A549 (cell line): ENCODE measurements at regions not wholly inside any gene's neighbourhood (a gene's known extent, or its start where the extent isn't known, plus 50 kb on each side); places are given as distances from the start of the nearest gene placed in this dataset.

Source experiments
- ATAC-seq, 2 experiments: fragments of 200-7000 bp in 1 of 2; fragments of >200 bp in 1 of 2; cut with Nextera tagmentation in 1 of 2; cut with Tn5 transposase in 1 of 2; 3 replicates each; pipeline versions ENCODE4 v1.8.0 to v1.9.1; 2018 to 2020; ENCODE audit warnings: mild to moderate bottlenecking in 1 of 2, moderate library complexity in 1 of 2
- CTCF ChIA-PET: fragments of 300-600 bp; sonication (Branson Sonifier 250); formaldehyde crosslinking; extraction: SDS; loops from one replicate; lab custom pipeline; 2021; ENCODE audit warnings: antibody characterized with exemption, inconsistent platforms; lab: Yijun Ruan, JAX
- POLR2A ChIA-PET: fragments of 350-600 bp; formaldehyde crosslinking; extraction: SDS; loops from one replicate; lab custom pipeline; 2021; ENCODE audit warnings: antibody characterized with exemption, inconsistent platforms; lab: Yijun Ruan, JAX
- DNase-seq, 2 experiments: peaks; one replicate each; pipeline versions ENCODE4 v3.0.0 to v3.0.0-alpha.2; 2011 to 2016; ENCODE audit warnings: low read depth in 1 of 2, low spot score in 1 of 2
- FAIRE-seq: peaks from 2 replicates; lab custom pipeline; 2011; peaks lifted over from hg19 to GRCh38; lab: Jason Lieb, UNC
- H3K27ac ChIP-seq, 2 experiments: fragments of >200 bp; sonication (Bioruptor Twin); formaldehyde crosslinking; 3 replicates each; pipeline ENCODE4 v1.5.1; 2016 to 2017
- H3K4me1 ChIP-seq: fragments of >200 bp; sonication (Bioruptor Twin); formaldehyde crosslinking; 3 replicates; pipeline ENCODE4 v1.6.1; 2016
- H3K4me2 ChIP-seq: fragments of >200 bp; sonication (Bioruptor Twin); formaldehyde crosslinking; 3 replicates; pipeline ENCODE4 v1.6.1; 2016
- H3K4me3 ChIP-seq: fragments of >200 bp; sonication (Bioruptor Twin); formaldehyde crosslinking; 3 replicates; pipeline ENCODE4 v1.5.1; 2016
- H3K9me3 ChIP-seq: fragments of >200 bp; sonication (Bioruptor Twin); formaldehyde crosslinking; 3 replicates; pipeline ENCODE4 v1.6.1; 2016
- ATOH8 ChIP-seq: fragments of 250-450 bp; sonication (Bioruptor Pico); IDR thresholded peaks from 2 replicates; pipeline ENCODE4 v1.5.0; 2020; ENCODE audit warnings: low read depth, mild to moderate bottlenecking, moderate library complexity
- BCL3 ChIP-seq: fragments of >200 bp; sonication (Bioruptor Twin); formaldehyde crosslinking; IDR thresholded peaks from 3 replicates; pipeline ENCODE4 v1.6.1; 2016
- BHLHE40 ChIP-seq: IDR thresholded peaks from 2 replicates; pipeline ENCODE4 v1.6.1; 2012; ENCODE audit warnings: low read depth, low read length, inconsistent platforms
- CHD4 ChIP-seq: fragments of 200-600 bp; sonication (generic); IDR thresholded peaks from 2 replicates; pipeline ENCODE4 v1.6.1; 2016; ENCODE audit warnings: antibody characterized with exemption, mild to moderate bottlenecking, borderline replicate concordance
- E2F6 ChIP-seq: IDR thresholded peaks from 2 replicates; pipeline ENCODE4 v1.6.1; 2012; ENCODE audit warnings: low read depth, borderline replicate concordance
- EHF ChIP-seq: fragments of 250-450 bp; sonication (Bioruptor Pico); IDR thresholded peaks from 2 replicates; pipeline ENCODE4 v1.5.0; 2020; ENCODE audit warnings: mild to moderate bottlenecking
- ELK1 ChIP-seq: fragments of 150-350 bp; IDR thresholded peaks from 2 replicates; pipeline ENCODE4 v1.6.1; 2014; ENCODE audit warnings: low read depth, mild to moderate bottlenecking, low read length
- EP300 ChIP-seq, 2 experiments: fragments of >200 bp; sonication (Bioruptor Twin); formaldehyde crosslinking; IDR thresholded peaks; 2 replicates in 1 of 2; 3 replicates in 1 of 2; pipeline ENCODE4 v1.6.1; 2016 to 2017
- FOSL2 ChIP-seq, 2 experiments: fragments of 450-650 bp in 1 of 2; fragments of >200 bp in 1 of 2; sonication (Bioruptor Twin) in 1 of 2; formaldehyde crosslinking; IDR thresholded peaks; 2 replicates each; pipeline versions ENCODE4 v1.5.0 to v1.6.1; 2016 to 2020; ENCODE audit warnings: mild to moderate bottlenecking in 1 of 2, moderate library complexity in 1 of 2
- FOXS1 ChIP-seq: fragments of 250-450 bp; sonication (Bioruptor Pico); IDR thresholded peaks from 2 replicates; pipeline ENCODE4 v1.5.0; 2020; ENCODE audit warnings: mild to moderate bottlenecking, moderate library complexity
- GATA3 ChIP-seq: IDR thresholded peaks from 2 replicates; pipeline ENCODE4 v1.6.1; 2012; ENCODE audit warnings: borderline replicate concordance
- HDAC2 ChIP-seq: fragments of 200-600 bp; sonication (generic); IDR thresholded peaks from 2 replicates; pipeline ENCODE4 v1.6.1; 2016
- HOXA7 ChIP-seq: fragments of 250-450 bp; sonication (Bioruptor Pico); IDR thresholded peaks from 2 replicates; pipeline ENCODE4 v1.5.0; 2020; ENCODE audit warnings: mild to moderate bottlenecking, moderate library complexity
- HOXB13 ChIP-seq: fragments of 250-450 bp; sonication (Bioruptor Pico); IDR thresholded peaks from 2 replicates; pipeline ENCODE4 v1.5.0; 2020; ENCODE audit warnings: low read depth, mild to moderate bottlenecking, moderate library complexity
- JUN ChIP-seq, 2 experiments: fragments of >200 bp; sonication (Bioruptor Twin); formaldehyde crosslinking; IDR thresholded peaks; 2 replicates in 1 of 2; 3 replicates in 1 of 2; pipeline ENCODE4 v1.6.1; 2016 to 2017
- JUNB ChIP-seq: fragments of >200 bp; sonication (Bioruptor Twin); formaldehyde crosslinking; IDR thresholded peaks from 2 replicates; pipeline ENCODE4 v1.6.1; 2016
- KDM1A ChIP-seq: fragments of 200-600 bp; sonication (generic); IDR thresholded peaks from 2 replicates; pipeline ENCODE4 v1.6.1; 2016; ENCODE audit warnings: low read depth, mild to moderate bottlenecking
- MAFK ChIP-seq: fragments of 450-650 bp; IDR thresholded peaks from 2 replicates; pipeline ENCODE4 v1.6.1; 2014; ENCODE audit not compliant: partially characterized antibody
- MAX ChIP-seq: IDR thresholded peaks from 2 replicates; pipeline ENCODE4 v1.6.1; 2012
- MYC ChIP-seq: IDR thresholded peaks from 2 replicates; pipeline ENCODE4 v1.6.1; 2012; ENCODE audit warnings: mild to moderate bottlenecking, inconsistent platforms, low read length, improper control_type of control experiment, borderline replicate concordance
- NFE2L2 ChIP-seq: fragments of 150-350 bp; conservative IDR thresholded peaks from 2 replicates; pipeline ENCODE4 v1.6.1; 2014; ENCODE audit warnings: low read length
- PBX3 ChIP-seq: IDR thresholded peaks from 2 replicates; pipeline ENCODE4 v1.6.1; 2012
- POLR2A ChIP-seq: IDR thresholded peaks from 2 replicates; pipeline ENCODE4 v1.6.1; 2012; ENCODE audit warnings: mild to moderate bottlenecking, low read length
- POLR2AphosphoS2 ChIP-seq: conservative IDR thresholded peaks from 2 replicates; pipeline ENCODE4 v1.6.1; 2012; ENCODE audit warnings: low read length, improper control_type of control experiment, inconsistent platforms
- RAD21 ChIP-seq, 2 experiments: fragments of >200 bp in 1 of 2; sonication (Bioruptor Twin) in 1 of 2; formaldehyde crosslinking in 1 of 2; IDR thresholded peaks in 1 of 2; conservative IDR thresholded peaks in 1 of 2; 2 replicates in 1 of 2; 3 replicates in 1 of 2; pipeline ENCODE4 v1.6.1; 2012 to 2018; ENCODE audit warnings: inconsistent platforms in 1 of 2
- RARB ChIP-seq: fragments of 250-450 bp; sonication (Bioruptor Pico); IDR thresholded peaks from 2 replicates; pipeline ENCODE4 v1.8.0; 2021; ENCODE audit warnings: mild to moderate bottlenecking, moderate library complexity
- RCOR1 ChIP-seq: fragments of 150-350 bp; IDR thresholded peaks from 2 replicates; pipeline ENCODE4 v1.6.1; 2014; ENCODE audit warnings: antibody characterized with exemption, low read length, low read depth
- RFX5 ChIP-seq: fragments of 450-650 bp; IDR thresholded peaks from 2 replicates; pipeline ENCODE4 v1.7.1; 2014; ENCODE audit warnings: antibody characterized with exemption, mild to moderate bottlenecking, moderate library complexity
- SMC3 ChIP-seq: fragments of >200 bp; sonication (Bioruptor Twin); formaldehyde crosslinking; IDR thresholded peaks from 3 replicates; pipeline ENCODE4 v1.6.1; 2018; ENCODE audit warnings: inconsistent platforms
- SREBF2 ChIP-seq: fragments of 450-650 bp; IDR thresholded peaks from 2 replicates; pipeline ENCODE4 v1.6.1; 2014; ENCODE audit warnings: mild to moderate bottlenecking, moderate library complexity
- TFCP2L1 ChIP-seq: fragments of 250-450 bp; sonication (Bioruptor Pico); IDR thresholded peaks from 2 replicates; pipeline ENCODE4 v1.5.0; 2021; ENCODE audit warnings: mild to moderate bottlenecking
- TP53 ChIP-seq: fragments of 250-450 bp; sonication (Bioruptor Pico); IDR thresholded peaks from 2 replicates; pipeline ENCODE4 v1.5.0; 2021; ENCODE audit warnings: mild to moderate bottlenecking, moderate library complexity
- USF2 ChIP-seq: fragments of 450-650 bp; IDR thresholded peaks from 2 replicates; pipeline ENCODE4 v1.6.1; 2014; ENCODE audit warnings: antibody characterized with exemption
- ZC3H11A ChIP-seq: fragments of 450-650 bp; IDR thresholded peaks from 2 replicates; pipeline ENCODE4 v1.6.1; 2014; ENCODE audit warnings: antibody characterized with exemption, mild to moderate bottlenecking
- ZNF302 ChIP-seq: fragments of 250-450 bp; sonication (Bioruptor Pico); IDR thresholded peaks from 2 replicates; pipeline ENCODE4 v1.9.0; 2021; ENCODE audit warnings: inconsistent platforms, mild to moderate bottlenecking, moderate library complexity
- ZSCAN20 ChIP-seq: fragments of 250-450 bp; sonication (Bioruptor Pico); IDR thresholded peaks from 2 replicates; pipeline ENCODE4 v1.8.0; 2022; ENCODE audit warnings: mild to moderate bottlenecking, moderate library complexity
- WGBS: methylation state at CpG from one replicate; pipeline ENCODE4 v1.1.6; 2017; ENCODE audit errors: missing lambda C conversion rate; 5-methylcytosine and 5-hydroxymethylcytosine counted together

- DNase-seq (peak; percentile 68 to 91), FAIRE-seq (no peak), ATAC-seq (peak; percentile 69 to 70)
- Histone ChIP-seq H3K4me2 (peak overlapping the region; percentile 69), H3K27ac (peak overlapping the region; percentile 95 to 98), H3K4me3 (no peak overlapping the region), H3K4me1 (peaks cover 77% of the 10 kb centered on the region), H3K9me3 (no peaks in the 10 kb centered on the region)
- ChIA-PET POLR2A (interaction anchor here (0.7 to 1.1 kb wide), 2 partner anchors 171 to 182 kb away, joined by 3 to 4 read pairs; partner anchors contain the start of gene ERRFI1), CTCF (interaction anchor here (0.7 to 2.4 kb wide), 8 partner anchors 8 to 182 kb away, joined by 3 to 9 read pairs (median 4); no protein-coding TSS in a partner anchor)
- WGBS = 7% methylated on average over 19 of the region's 20 CpGs
- TF ChIP-seq GATA3 (peak; percentile 85), RARB (CRISPR knock-in tag) (peak; percentile 28; the same call in 1 of the 2 replicates), HOXA7 (CRISPR knock-in tag) (0 out of 2 replicates have a peak, but pooled peaks have one; percentile 43), POLR2A (no peak), RFX5 (no peak), NFE2L2 (peak; percentile 77), TP53 (CRISPR knock-in tag) (no peak), RCOR1 (no peak), HDAC2 (no peak), MAX (peak; percentile 87), KDM1A (no peak), BCL3 (peak; percentile 46; the same call in 1 of the 3 replicates), FOSL2 (IDR thresholded peaks at IDR 0.05) (peak; percentile 56), FOSL2 (CRISPR knock-in tag; IDR thresholded peaks at IDR 0.05) (peak; percentile 89), TFCP2L1 (no peak), SREBF2 (no peak), JUN (IDR thresholded peaks at IDR 0.05) (peak in 1 of 2 experiments; percentile 58; a peak in 1 of 5 replicates), HOXB13 (peak; percentile 93), CHD4 (no peak), SMC3 (peak; percentile 40; the same call in 2 of the 3 replicates), ZSCAN20 (peak; percentile 75), FOXS1 (CRISPR knock-in tag) (peak; percentile 63; the same call in 1 of the 2 replicates), JUNB (peak; percentile 62), ZNF302 (CRISPR knock-in tag) (peak; percentile 86), EHF (CRISPR knock-in tag) (peak; percentile 96), EP300 (IDR thresholded peaks at IDR 0.05) (peak; percentile 73 to 79; a peak in 2 of 5 replicates), MYC (0 out of 2 replicates have a peak, but pooled peaks have one; percentile 35), MAFK (peak; percentile 94), ELK1 (no peak), BHLHE40 (peak; percentile 51; the same call in 1 of the 2 replicates), ATOH8 (CRISPR knock-in tag) (no peak; the same call in 1 of the 2 replicates), RAD21 (conservative IDR thresholded peaks at IDR 0.05 in 1 of 2, IDR thresholded peaks at IDR 0.05 in 1 of 2) (peak in 1 of 2 experiments; percentile 38; a peak in 1 of 5 replicates), ZC3H11A (no peak), POLR2AphosphoS2 (no peak), USF2 (peak; percentile 74), PBX3 (no peak), E2F6 (0 out of 2 replicates have a peak, but pooled peaks have one; percentile 70)
Observed at GRCh38 chr1:8197493-8198282, 120.2 kb upstream of the SLC45A1 start.
